ENCODE measurements at regions not wholly inside any gene's neighbourhood (a gene's known extent, or its start where the extent isn't known, plus 50 kb on each side); places are given as distances from the start of the nearest gene placed in this dataset.

GRCh38 chr2:9077691-9078090, 74.2 kb upstream of the MBOAT2 start:
- no peak for DNase-seq

GRCh38 chr2:9076755-9077154, 73.3 kb upstream of the MBOAT2 start:
- DNase-seq, result no peak

GRCh38 chr2:9076210-9076609, 72.7 kb upstream of the MBOAT2 start:
- no peak for DNase-seq

GRCh38 chr2:9074930-9075329, 71.4 kb upstream of the MBOAT2 start:
- DNase-seq, result no peak

GRCh38 chr2:9071584-9072124, 68.2 kb upstream of the MBOAT2 start:
- no peak for DNase-seq

- DNase-seq, result no peak
These were observed 67.5 kb upstream of the MBOAT2 start for GRCh38 chr2:9071032-9071431.

- DNase-seq, result no peak
These were observed 66.1 kb upstream of the MBOAT2 start for GRCh38 chr2:9069543-9069942.

- DNase-seq, result no peak
These were observed 62.4 kb upstream of the MBOAT2 start for GRCh38 chr2:9065901-9066300.

- DNase-seq, result no peak
These were observed 59.6 kb upstream of the MBOAT2 start for GRCh38 chr2:9063023-9063606.

- DNase-seq, result no peak
These were observed 57.3 kb upstream of the MBOAT2 start for GRCh38 chr2:9060819-9061218.

- no peak for DNase-seq
These were observed 54.7 kb upstream of the MBOAT2 start for GRCh38 chr2:9057939-9058761.

GRCh38 chr2:9055471-9055870, 52.0 kb upstream of the MBOAT2 start:
- no peak for DNase-seq

- DNase-seq, result no peak
These were observed 50.0 kb upstream of the MBOAT2 start for GRCh38 chr2:9053534-9053931.
